GM18873 (cell line): ENCODE measurements at regions not wholly inside any gene's neighbourhood (a gene's known extent, or its start where the extent isn't known, plus 50 kb on each side); places are given as distances from the start of the nearest gene placed in this dataset.
"Not testable (repeated sequence)": the region's sequence is repeated elsewhere in the genome, so short reads cannot be mapped to it uniquely, and the experiment has no call there.

Source experiments
- ATAC-seq: cut with Tn5 transposase; IDR thresholded peaks from one replicate; pipeline ENCODE4 v1.9.1; 2021; ENCODE audit warnings: mild to moderate bottlenecking, moderate library complexity, moderate number of reproducible peaks; ENCODE audit not compliant: unreplicated experiment, low FRiP score

DNA sequence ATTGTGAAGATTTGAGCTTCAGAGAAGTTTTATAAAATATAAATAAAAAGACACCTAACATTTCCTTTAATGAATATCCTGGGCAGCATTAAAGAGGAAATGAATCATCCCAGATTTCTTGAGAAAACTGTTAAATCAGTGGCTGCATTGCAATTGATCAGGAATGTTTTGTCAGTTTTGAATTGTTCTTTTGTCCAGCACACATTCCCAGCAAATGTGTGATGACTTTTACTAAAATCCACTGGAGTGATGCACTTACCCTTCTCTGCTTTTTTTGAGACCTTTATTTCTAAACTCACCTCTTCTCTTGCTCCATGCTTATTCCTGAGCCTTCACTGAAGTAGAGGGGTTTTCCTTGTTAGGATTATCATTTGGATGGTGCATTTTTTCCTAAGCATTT, 1307.2 kb downstream of the CDH8 start:
- ATAC-seq: no peak

DNA sequence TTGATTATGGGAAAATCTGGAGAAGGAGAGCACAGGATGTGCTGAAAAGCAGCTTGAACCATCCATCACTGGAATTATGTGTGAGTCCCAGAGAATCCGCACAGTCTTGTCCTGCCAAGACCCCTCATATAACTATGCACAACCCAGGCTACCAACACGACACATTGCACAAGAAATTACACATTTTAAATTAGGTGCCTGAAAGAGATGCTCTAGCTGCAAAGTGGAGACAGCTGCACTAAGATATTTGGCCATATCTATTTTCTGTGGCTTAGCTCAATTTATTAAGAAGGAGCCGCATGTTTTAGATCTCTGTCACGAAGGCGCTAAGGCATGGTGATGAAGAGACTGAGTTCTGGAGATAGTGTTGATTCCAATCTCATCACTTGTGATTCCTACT, 1308.4 kb downstream of the CDH8 start:
- no peak for ATAC-seq

DNA sequence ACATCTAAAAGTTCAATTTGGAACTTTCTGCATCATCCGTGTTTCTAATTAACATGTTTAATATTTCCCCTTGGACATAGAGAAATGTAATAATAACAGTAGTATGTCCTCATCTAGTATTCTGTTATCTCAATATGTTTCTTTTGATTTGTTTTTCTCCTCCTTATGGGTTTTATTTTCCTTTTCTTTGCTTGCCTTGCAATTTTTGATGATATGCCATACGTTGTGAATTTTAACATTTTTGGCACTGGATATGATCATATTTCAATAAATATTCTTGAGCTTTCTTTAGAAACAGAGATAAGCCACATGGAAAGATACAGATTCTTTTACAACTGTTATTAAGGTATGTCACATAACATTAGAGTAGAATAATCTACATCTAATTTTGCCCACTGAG, 1316.2 kb downstream of the CDH8 start:
- no peak for ATAC-seq

DNA sequence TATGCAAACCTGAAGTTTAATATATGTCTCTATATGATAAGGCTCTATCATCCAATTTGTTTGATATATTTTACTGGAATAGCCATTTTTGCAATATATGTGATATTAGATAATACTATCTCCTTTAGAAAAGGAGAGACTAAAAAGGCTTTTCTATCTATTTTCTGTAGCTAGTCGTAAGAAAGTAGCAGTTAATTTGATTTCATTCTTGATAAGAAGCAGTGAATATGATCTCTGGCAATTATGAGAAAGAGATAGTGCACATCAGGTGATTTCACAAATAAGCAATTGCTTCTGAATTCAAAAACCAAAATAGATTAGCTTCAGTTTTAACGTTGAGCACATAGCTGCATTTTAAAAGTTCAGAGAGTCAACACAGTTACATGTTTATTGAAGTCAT, 1318.4 kb downstream of the CDH8 start:
- ATAC-seq: no peak

DNA sequence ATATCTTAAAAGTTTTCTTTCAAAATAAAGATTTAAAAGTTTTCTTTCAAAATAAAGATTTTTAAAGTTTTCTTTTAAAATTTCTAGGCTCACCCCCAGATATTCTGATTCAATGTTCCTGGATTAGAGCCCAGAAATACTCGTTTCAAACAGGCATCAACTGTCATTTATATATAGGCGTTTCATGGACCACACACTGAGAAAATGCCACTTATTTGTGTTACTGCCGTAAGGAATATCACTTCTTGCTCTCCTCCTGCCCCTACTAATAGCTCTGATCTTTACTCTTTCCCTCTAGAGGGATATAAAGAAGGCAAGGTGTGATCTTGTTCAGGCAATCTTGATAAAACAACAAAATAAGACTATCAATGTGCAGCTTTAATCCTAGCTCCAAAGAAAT, 1324.1 kb downstream of the CDH8 start:
- no peak for ATAC-seq

DNA sequence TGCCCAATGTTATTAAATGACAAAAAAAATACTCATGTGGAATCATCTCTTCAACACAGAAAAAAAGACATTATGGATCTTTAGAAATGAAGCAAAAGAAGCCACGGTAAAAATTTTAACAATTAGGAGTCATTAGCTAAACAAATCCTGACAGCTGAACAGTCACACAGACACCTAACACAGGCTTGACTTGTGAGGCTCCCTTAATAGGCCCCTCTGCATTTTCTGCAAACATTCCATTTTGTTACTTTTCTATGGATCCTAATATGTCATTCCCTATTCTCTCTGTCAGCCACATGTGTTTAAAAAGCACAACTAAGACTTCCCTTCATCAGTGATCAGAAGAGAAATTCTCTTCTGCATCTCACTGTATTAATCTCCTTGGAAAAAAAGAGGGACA, 1331.5 kb downstream of the CDH8 start:
- no peak for ATAC-seq

DNA sequence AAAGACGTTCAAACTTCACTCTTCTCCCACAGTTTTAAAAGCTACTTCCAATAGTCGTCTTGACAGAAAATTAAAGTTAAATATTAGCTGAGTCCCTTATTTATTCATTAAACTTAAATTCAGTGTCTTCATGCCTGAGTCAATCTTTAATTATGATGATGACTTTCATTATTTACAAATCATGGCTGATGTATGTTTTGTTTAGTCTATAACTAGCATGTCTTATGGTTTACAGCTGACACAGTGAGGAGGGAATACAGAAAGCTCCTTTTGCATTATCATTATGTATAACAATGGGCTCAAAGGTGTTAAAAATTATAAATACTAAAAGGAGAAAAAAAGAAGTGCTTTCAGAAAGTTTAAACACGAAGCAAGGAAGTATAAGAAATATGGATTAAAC, 1333.1 kb downstream of the CDH8 start:
- no peak for ATAC-seq

DNA sequence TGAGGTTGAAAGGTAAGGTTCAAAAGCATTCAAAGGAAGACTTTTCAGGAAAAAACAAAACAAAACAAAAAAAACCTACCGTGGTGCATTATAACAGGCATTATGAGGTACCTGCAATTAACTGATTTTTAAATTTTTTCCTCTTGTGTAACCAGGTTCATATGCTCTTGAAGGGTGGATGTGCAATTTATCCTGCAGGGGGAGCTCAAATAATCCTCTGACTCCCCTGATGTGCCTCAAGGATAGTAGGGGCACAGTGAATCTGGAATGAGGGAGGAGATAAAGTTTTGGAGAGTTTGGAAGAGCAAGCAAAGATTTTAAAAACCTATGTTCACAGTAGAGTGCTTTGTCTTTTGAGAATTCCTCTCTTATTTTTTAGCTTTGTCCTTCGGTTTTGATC, 1349.4 kb downstream of the CDH8 start:
- no peak for ATAC-seq

DNA sequence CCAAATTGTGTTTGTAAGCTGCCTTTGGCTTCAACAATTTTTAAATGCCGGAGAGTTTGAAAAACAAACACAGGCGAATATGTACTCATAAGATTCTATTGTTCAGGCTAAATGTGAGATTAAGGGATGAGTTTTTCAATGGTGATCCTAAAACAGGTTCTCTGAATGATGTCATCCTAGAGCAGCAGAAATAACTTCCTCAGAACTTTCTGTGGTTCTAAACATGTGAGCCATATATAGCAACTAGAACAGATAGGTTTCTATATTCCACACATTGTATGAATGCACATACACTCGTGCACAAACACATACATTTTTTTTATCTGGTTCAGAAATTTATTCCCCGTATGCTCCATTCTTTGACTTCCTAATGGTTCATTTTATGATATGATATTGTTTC, 1352.2 kb downstream of the CDH8 start:
- ATAC-seq: no peak

DNA sequence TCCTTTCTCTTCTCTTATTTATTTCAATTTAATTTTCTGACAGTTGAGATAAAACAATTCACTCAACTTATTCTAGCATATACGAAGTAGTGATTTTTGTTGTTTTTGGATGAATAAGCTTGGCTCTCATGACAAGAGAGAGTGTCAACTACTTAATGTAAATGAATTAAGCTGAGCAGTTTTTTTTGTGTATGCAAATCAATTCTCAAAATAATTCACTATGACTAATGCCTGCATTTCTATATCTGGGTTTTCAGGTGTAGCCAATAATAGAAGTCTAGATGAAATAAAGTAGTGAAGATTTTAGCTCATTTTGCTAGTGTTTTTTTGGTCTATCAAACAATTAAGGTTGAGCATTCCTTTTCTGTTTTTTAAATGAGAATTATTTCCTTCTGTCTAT, 1354.0 kb downstream of the CDH8 start:
- ATAC-seq: no peak

DNA sequence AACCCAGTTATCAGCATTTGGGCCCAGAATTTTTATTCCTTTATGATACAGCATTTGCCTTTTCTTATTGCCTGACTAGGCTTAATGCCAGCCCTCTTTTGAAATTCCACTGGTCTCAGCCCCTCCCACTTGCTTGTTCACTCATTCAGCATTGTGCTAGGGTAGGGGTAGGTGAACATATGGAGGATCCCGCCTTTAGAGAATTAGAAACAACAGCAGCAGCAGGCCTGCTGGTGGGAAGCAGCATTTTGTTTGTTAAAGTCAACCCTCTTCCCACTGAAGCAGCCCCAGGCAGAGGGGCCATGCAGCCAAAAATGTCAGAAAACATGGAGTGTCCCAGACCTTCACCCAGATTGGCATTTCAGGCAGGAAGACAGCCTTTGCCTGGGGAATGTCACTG, 1355.2 kb downstream of the CDH8 start:
- no peak for ATAC-seq

DNA sequence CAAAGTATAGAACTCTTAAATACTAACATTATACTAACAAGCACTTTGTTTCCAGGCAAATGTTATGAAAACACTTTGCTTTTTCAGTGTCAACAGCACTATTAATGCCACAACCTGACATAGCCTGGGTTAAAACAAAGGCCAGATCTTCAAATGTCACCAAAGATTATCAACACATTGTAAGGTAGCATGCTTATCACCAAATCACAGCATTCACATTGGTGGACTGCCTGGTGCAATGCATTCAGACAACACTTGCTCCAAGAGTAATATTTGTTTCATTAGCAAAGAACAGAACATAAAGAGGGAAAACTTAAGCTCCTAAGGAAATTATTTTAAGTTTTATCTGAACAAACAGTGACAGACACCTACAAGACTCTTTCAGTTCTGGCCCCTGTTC, 1361.2 kb downstream of the CDH8 start:
- ATAC-seq: no peak

DNA sequence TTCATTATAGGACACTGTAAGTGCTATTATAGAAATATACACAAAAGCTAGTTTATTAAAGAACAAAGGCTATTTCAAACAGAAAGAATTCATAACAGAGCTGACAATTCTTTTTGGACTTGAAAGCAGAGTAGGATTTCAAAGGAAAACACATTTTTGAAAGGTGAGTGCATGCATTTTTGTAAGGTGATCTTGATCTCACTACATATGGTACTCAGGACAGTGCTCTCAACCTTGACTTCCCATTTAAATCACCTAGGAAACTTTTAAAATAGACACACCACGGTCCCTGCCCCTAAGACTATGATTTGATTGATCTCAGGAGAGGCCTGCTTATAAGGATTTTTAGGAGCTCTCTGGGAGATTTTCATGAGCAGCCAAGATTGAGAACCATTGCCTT, 1362.0 kb downstream of the CDH8 start:
- no peak for ATAC-seq

DNA sequence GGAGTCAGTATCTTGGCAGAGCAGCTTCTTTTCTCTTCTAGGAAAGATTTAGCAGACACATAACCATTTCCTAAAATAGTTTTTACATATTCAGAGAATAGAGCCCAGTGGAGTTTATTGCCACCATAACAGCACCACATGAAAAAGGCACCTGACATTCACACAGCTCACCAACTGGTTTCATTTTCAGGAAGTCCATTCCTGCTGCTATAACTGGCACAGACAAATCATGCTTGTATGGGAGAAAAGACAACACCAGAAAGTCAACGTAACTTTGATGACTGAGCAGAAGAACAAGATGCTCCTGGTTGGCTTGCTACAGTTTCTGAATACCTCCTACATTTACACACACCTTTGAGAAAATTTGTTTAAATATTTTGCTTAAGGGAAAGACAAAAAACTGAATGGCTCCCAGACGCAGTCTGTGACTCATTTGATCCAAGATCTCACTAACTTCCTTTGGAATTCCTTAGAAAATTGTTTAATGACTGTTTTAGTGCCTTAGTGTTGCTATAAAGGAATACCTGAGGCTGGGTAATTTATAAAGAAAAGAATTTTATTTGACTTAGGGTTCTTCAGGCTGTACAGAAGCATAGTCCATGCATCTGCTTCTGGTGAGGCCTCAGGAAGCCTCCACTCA, 1380.6 kb downstream of the CDH8 start:
- no peak for ATAC-seq

DNA sequence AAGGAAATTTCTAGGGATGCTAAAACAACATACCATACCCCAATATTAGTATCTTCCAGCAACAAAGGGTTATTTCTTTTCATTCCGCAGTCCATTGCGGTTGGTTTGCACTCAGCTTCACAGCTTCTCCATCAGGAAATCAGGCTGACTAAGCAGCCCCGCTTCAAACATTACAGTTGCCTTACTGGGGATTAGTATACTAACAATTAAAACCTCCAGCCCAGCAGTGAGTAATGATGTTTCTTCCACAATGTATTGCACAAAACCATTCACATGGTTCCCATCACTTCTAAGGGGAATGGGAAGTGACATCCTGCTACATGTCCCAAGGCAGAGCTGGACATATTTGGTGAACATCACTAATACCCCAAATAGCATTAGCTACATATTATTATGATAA, 1384.9 kb downstream of the CDH8 start:
- ATAC-seq: no peak

DNA sequence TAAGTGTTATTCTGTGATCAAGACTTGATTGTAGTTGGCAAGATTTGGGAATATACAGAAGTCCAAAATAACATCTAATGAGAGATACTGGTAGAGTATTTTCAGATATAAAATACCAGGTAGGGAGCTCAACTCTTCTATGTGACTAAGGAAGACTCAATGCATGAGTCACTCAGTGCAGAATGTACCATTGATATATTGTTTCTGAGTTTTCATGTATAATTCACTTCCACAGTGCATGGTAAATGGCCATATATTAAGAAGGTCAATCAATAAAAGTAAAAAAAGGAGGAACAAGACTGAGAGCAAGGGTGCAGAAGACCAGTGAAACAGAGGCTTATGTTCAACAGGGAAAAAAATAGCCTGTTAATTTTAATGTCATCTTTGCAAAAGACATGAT, 1387.9 kb downstream of the CDH8 start:
- no peak for ATAC-seq

DNA sequence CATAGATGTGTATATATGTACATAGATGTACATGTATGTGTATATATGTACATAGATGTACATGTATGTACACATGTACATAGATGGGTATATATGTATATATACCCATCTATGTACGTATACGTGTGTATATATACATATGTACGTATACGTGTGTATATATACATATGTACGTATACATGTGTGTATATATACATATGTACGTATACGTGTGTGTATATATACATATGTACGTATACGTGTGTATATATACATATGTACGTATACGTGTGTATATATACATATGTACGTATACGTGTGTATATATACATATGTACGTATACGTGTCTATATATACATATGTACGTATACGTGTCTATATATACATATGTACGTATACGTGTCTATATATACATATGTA, 1388.8 kb downstream of the CDH8 start:
- not testable (repeated sequence) for ATAC-seq

DNA sequence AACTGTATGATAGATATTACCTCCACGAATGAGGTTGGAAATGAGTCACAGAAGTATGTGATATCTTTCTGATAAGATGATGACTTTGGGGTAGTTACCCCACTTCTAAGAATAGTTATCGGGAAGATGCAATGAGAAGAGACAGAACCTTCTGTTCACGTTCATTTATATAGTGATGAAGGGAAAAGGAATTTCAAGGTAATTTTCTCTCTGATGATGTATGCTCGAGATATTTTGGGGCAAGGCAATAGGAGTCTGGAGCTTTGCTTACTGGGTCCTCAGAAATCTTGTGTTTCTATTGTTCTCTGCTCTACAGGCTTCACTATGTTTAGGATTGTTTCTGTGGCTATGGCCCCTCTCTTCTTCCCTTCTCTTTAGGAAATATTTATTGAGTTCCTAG, 1389.6 kb downstream of the CDH8 start:
- no peak for ATAC-seq

DNA sequence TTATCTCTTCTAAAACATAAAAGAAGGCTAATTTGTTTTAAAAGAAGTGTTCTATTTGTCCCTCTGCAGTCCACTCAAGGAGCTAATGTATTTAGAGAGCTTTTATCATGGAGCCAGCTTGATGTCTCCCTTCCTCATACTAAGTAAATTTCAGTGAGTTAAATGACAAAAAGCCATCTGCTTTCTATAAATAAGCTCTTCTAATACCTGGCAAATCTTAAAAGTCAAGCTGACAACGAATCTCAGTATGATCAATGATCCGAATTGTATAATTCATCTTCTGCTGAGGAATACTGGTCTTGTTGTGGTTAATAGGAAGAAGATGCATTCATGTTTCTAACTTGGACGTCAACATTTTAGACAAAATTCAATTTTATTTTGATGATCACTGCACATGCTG, 1390.7 kb downstream of the CDH8 start:
- no peak for ATAC-seq

DNA sequence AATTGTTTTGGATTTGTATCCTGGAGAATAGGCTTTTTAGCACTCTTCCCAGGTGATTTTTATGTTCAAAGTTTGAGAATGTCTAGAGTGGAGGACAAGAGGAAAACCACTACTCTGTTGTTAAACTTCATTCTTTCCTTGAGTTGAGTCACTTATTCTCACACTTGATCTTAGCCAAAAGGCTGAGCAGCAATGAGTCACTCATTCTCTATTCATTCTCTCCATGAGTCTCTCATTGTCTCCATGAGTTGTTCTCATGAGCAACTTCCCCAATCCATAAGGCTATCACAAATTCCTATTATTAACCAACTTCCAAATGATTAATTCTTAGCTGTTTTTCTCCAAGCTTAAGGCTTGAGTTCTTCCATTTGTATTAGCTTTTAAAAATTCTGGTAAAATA, 1393.3 kb downstream of the CDH8 start:
- no peak for ATAC-seq

DNA sequence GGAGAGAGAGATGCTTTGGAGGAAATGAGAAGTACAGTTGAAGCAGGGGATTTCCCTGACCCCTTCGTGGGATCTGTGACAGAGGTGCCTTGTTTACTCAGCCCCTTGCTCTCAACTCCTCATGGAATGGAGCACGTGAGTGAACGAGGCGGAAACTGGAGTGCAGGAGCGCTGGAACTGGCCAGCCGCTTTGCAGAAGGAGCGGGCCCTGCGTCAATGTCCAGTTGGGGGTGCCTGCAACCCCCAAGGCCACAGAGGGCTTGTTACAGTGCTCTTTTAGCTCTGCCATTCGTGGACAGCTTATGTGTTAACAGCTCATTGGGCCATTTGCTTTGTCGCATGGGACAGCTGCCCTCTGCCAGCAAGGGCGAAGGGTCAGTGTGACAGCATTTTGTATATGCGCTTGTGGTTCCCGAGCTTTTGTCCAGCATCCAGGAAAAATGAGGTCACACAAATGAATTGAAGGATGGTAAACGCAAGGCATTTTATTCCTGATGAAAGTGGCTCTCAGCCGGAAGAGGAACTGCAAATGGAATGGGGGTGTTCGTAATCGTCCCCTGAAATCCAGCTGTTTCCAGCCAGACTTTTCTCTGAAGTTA, 1395.1 kb downstream of the CDH8 start:
- no peak for ATAC-seq

DNA sequence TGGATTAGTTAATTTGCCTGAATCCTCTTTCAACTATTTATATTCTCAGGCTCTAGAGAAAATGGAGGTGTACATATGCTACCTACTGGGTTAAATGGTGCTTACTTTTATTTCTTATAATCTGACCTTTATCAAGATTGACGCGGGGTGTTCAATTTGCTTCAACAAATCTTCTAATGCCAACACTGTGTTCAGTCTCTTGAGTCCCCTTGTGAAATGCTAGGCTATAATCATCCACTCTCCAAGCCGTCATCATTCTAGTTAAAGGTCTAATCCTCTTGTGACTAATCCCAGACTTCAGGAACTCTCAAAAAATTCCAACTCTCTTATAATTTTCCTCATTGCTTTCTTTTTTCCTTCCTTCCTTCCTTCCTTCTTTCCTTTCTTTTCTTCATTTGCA, 1396.2 kb downstream of the CDH8 start:
- ATAC-seq: no peak

DNA sequence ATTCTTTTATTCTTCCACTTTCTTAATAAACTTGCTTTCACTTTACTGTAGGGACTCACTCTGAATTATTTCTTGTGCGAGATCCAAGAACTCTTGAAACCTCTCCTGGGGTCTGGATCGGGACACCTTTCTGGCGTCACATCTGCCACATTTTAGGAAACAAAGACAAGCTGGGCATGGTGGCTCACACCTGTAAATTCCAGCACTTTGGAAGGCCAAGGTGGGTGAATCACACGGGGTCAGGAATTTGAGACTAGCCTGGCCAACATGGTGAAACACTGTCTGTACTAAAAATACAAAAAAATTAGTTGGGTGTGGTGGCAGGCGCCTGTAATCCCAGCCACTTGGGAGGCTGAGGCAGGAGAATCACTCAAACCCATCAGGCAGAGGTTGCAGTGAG, 1399.6 kb downstream of the CDH8 start:
- ATAC-seq: not testable (repeated sequence)
